ENCODE measurements at regions not wholly inside any gene's neighbourhood (a gene's known extent, or its start where the extent isn't known, plus 50 kb on each side); places are given as distances from the start of the nearest gene placed in this dataset.

DNA sequence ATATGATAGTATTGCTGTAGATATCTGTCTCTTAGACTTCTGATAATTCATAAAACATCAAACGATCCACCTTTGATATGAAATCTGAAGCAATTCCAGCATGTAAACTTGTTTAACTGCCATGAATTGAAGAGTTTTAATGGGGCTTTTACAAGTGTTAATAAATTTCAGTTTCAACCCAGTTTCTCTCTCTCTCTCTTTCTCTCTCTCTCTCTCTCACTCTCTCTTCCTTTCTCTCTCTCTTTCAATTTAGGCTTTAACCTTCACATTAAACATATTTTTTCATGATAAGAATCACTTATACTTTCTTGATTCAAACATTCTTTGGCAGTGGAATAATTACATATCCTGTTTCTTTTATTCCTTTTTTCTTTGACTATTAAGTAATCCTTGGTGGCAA is 296.1 kb downstream of the EPHA4 start:
- no peak for TF ChIP-seq POLR2A (IDR thresholded peaks at IDR 0.05)
- TF ChIP-seq, protein P1, sequence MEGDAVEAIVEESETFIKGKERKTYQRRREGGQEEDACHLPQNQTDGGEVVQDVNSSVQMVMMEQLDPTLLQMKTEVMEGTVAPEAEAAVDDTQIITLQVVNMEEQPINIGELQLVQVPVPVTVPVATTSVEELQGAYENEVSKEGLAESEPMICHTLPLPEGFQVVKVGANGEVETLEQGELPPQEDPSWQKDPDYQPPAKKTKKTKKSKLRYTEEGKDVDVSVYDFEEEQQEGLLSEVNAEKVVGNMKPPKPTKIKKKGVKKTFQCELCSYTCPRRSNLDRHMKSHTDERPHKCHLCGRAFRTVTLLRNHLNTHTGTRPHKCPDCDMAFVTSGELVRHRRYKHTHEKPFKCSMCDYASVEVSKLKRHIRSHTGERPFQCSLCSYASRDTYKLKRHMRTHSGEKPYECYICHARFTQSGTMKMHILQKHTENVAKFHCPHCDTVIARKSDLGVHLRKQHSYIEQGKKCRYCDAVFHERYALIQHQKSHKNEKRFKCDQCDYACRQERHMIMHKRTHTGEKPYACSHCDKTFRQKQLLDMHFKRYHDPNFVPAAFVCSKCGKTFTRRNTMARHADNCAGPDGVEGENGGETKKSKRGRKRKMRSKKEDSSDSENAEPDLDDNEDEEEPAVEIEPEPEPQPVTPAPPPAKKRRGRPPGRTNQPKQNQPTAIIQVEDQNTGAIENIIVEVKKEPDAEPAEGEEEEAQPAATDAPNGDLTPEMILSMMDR (IDR thresholded peaks at IDR 0.05): no peak
